ENCODE measurements at regions not wholly inside any gene's neighbourhood (a gene's known extent, or its start where the extent isn't known, plus 50 kb on each side); places are given as distances from the start of the nearest gene placed in this dataset.
"Not testable (repeated sequence)": the region's sequence is repeated elsewhere in the genome, so short reads cannot be mapped to it uniquely, and the experiment has no call there.

GRCh38 chr2:39487398-39488250 is 50.5 kb upstream of the MAP4K3 start:
- no peak overlapping the region for H3K4me3 Mint-ChIP-seq
- no peak for DNase-seq (ENCODE audit: low spot score in 2 of 2)
- no peaks in the 10 kb centered on the region for H3K36me3 Mint-ChIP-seq (ENCODE audit: insufficient read depth)
- H3K27ac Mint-ChIP-seq (ENCODE audit: low read depth): no peak overlapping the region
- H3K27me3 Mint-ChIP-seq: peaks cover 15% of the 10 kb centered on the region
- H3K9me3 Mint-ChIP-seq: no peaks in the 10 kb centered on the region
- ATAC-seq (replicated peaks; ENCODE audit: extremely low read depth, poor library complexity, severe bottlenecking): no peak
- no peaks in the 10 kb centered on the region for H3K4me1 Mint-ChIP-seq

GRCh38 chr2:39488450-39488849 is 51.4 kb upstream of the MAP4K3 start:
- H3K4me3 Mint-ChIP-seq: no peak overlapping the region

GRCh38 chr2:39490586-39490985 is 53.5 kb upstream of the MAP4K3 start:
- peaks cover 15% of the 10 kb centered on the region for H3K27me3 Mint-ChIP-seq
- H3K4me3 Mint-ChIP-seq: no peak overlapping the region
- no peaks in the 10 kb centered on the region for H3K36me3 Mint-ChIP-seq (ENCODE audit: insufficient read depth)
- no peaks in the 10 kb centered on the region for H3K4me1 Mint-ChIP-seq
- ATAC-seq (replicated peaks; ENCODE audit: extremely low read depth, poor library complexity, severe bottlenecking) (no peak), DNase-seq (ENCODE audit: low spot score in 2 of 2) (no peak)
- no peaks in the 10 kb centered on the region for H3K9me3 Mint-ChIP-seq
- H3K27ac Mint-ChIP-seq (ENCODE audit: low read depth): no peak overlapping the region

More at GRCh38 chr2:39488450-39488849, 51.4 kb upstream of the MAP4K3 start:
- H3K27me3 Mint-ChIP-seq: peaks cover 15% of the 10 kb centered on the region
- H3K9me3 Mint-ChIP-seq: no peaks in the 10 kb centered on the region
- H3K4me1 Mint-ChIP-seq: no peaks in the 10 kb centered on the region
- DNase-seq (ENCODE audit: low spot score in 2 of 2) (no peak), ATAC-seq (replicated peaks; ENCODE audit: extremely low read depth, poor library complexity, severe bottlenecking) (no peak)
- H3K36me3 Mint-ChIP-seq (ENCODE audit: insufficient read depth): no peaks in the 10 kb centered on the region
- no peak overlapping the region for H3K27ac Mint-ChIP-seq (ENCODE audit: low read depth)

GRCh38 chr2:39491653-39492052 is 54.6 kb upstream of the MAP4K3 start:
- Mint-ChIP-seq H3K27me3 (peaks cover 6% of the 10 kb centered on the region), H3K36me3 (ENCODE audit: insufficient read depth) (no peaks in the 10 kb centered on the region), H3K27ac (ENCODE audit: low read depth) (no peak overlapping the region), H3K9me3 (no peaks in the 10 kb centered on the region), H3K4me1 (no peaks in the 10 kb centered on the region), H3K4me3 (no peak overlapping the region)
- DNase-seq (ENCODE audit: low spot score in 2 of 2): no peak
- no peak for ATAC-seq (replicated peaks; ENCODE audit: extremely low read depth, poor library complexity, severe bottlenecking)

GRCh38 chr2:39492095-39492590 is 55.1 kb upstream of the MAP4K3 start:
- H3K27me3 Mint-ChIP-seq: peaks cover 1% of the 10 kb centered on the region
- no peaks in the 10 kb centered on the region for H3K36me3 Mint-ChIP-seq (ENCODE audit: insufficient read depth)
- H3K4me1 Mint-ChIP-seq: no peaks in the 10 kb centered on the region
- H3K9me3 Mint-ChIP-seq: no peaks in the 10 kb centered on the region
- no peak for ATAC-seq (replicated peaks; ENCODE audit: extremely low read depth, poor library complexity, severe bottlenecking)
- no peak overlapping the region for H3K27ac Mint-ChIP-seq (ENCODE audit: low read depth)
- no peak for DNase-seq (ENCODE audit: low spot score in 2 of 2)
- H3K4me3 Mint-ChIP-seq: no peak overlapping the region

- DNase-seq (ENCODE audit: low spot score in 2 of 2) (no peak), ATAC-seq (replicated peaks; ENCODE audit: extremely low read depth, poor library complexity, severe bottlenecking) (no peak)
- no peak overlapping the region for H3K27ac Mint-ChIP-seq (ENCODE audit: low read depth)
- H3K4me1 Mint-ChIP-seq: no peaks in the 10 kb centered on the region
- H3K36me3 Mint-ChIP-seq (ENCODE audit: insufficient read depth): no peaks in the 10 kb centered on the region
- H3K9me3 Mint-ChIP-seq: no peaks in the 10 kb centered on the region
- H3K4me3 Mint-ChIP-seq: no peak overlapping the region
- no peaks in the 10 kb centered on the region for H3K27me3 Mint-ChIP-seq
Measured at GRCh38 chr2:39492716-39493115, 55.6 kb upstream of the MAP4K3 start.

- no peaks in the 10 kb centered on the region for H3K4me1 Mint-ChIP-seq
- no peak for DNase-seq (ENCODE audit: low spot score in 2 of 2)
- H3K27ac Mint-ChIP-seq (ENCODE audit: low read depth): no peak overlapping the region
- H3K27me3 Mint-ChIP-seq: no peaks in the 10 kb centered on the region
- no peaks in the 10 kb centered on the region for H3K9me3 Mint-ChIP-seq
- H3K36me3 Mint-ChIP-seq (ENCODE audit: insufficient read depth): no peaks in the 10 kb centered on the region
- no peak for ATAC-seq (replicated peaks; ENCODE audit: extremely low read depth, poor library complexity, severe bottlenecking)
- H3K4me3 Mint-ChIP-seq: no peak overlapping the region
Measured at GRCh38 chr2:39494784-39495251, 57.7 kb upstream of the MAP4K3 start.

GRCh38 chr2:39497082-39497801 is 60.2 kb upstream of the MAP4K3 start:
- Mint-ChIP-seq H3K4me1 (no peaks in the 10 kb centered on the region), H3K27ac (ENCODE audit: low read depth) (no peak overlapping the region), H3K9me3 (no peaks in the 10 kb centered on the region), H3K36me3 (ENCODE audit: insufficient read depth) (no peaks in the 10 kb centered on the region), H3K27me3 (peaks cover 23% of the 10 kb centered on the region), H3K4me3 (no peak overlapping the region)
- no peak for ATAC-seq (replicated peaks; ENCODE audit: extremely low read depth, poor library complexity, severe bottlenecking)
- DNase-seq (ENCODE audit: low spot score in 2 of 2): no peak

- peaks cover 32% of the 10 kb centered on the region for H3K27me3 Mint-ChIP-seq
- DNase-seq (ENCODE audit: low spot score in 2 of 2); H3K36me3 Mint-ChIP-seq (ENCODE audit: insufficient read depth); H3K9me3 Mint-ChIP-seq; ATAC-seq (replicated peaks; ENCODE audit: extremely low read depth, poor library complexity, severe bottlenecking); H3K4me1 Mint-ChIP-seq; H3K4me3 Mint-ChIP-seq; H3K27ac Mint-ChIP-seq (ENCODE audit: low read depth): not testable (repeated sequence)
Measured at GRCh38 chr2:39498176-39498575, 61.1 kb upstream of the MAP4K3 start.

GRCh38 chr2:39498786-39499185 is 61.7 kb upstream of the MAP4K3 start:
- Mint-ChIP-seq H3K9me3 (no peaks in the 10 kb centered on the region), H3K4me3 (no peak overlapping the region), H3K4me1 (no peaks in the 10 kb centered on the region), H3K27ac (ENCODE audit: low read depth) (no peak overlapping the region), H3K36me3 (ENCODE audit: insufficient read depth) (no peaks in the 10 kb centered on the region), H3K27me3 (peaks cover 34% of the 10 kb centered on the region)
- no peak for ATAC-seq (replicated peaks; ENCODE audit: extremely low read depth, poor library complexity, severe bottlenecking)
- no peak for DNase-seq (ENCODE audit: low spot score in 2 of 2)

GRCh38 chr2:39499336-39499735 is 62.3 kb upstream of the MAP4K3 start:
- H3K4me3 Mint-ChIP-seq: no peak overlapping the region
- H3K36me3 Mint-ChIP-seq (ENCODE audit: insufficient read depth): no peaks in the 10 kb centered on the region
- no peak overlapping the region for H3K27ac Mint-ChIP-seq (ENCODE audit: low read depth)
- ATAC-seq (replicated peaks; ENCODE audit: extremely low read depth, poor library complexity, severe bottlenecking) (no peak), DNase-seq (ENCODE audit: low spot score in 2 of 2) (no peak)
- peaks cover 39% of the 10 kb centered on the region for H3K27me3 Mint-ChIP-seq
- H3K4me1 Mint-ChIP-seq: no peaks in the 10 kb centered on the region
- H3K9me3 Mint-ChIP-seq: no peaks in the 10 kb centered on the region

GRCh38 chr2:39501412-39501811 is 64.3 kb upstream of the MAP4K3 start:
- DNase-seq (ENCODE audit: low spot score in 2 of 2) (no peak), ATAC-seq (replicated peaks; ENCODE audit: extremely low read depth, poor library complexity, severe bottlenecking) (no peak)
- H3K9me3 Mint-ChIP-seq: no peaks in the 10 kb centered on the region
- H3K4me1 Mint-ChIP-seq: no peaks in the 10 kb centered on the region
- no peak overlapping the region for H3K27ac Mint-ChIP-seq (ENCODE audit: low read depth)
- H3K4me3 Mint-ChIP-seq: no peak overlapping the region
- no peaks in the 10 kb centered on the region for H3K36me3 Mint-ChIP-seq (ENCODE audit: insufficient read depth)
- peaks cover 45% of the 10 kb centered on the region for H3K27me3 Mint-ChIP-seq

- Mint-ChIP-seq H3K9me3 (no peaks in the 10 kb centered on the region), H3K36me3 (ENCODE audit: insufficient read depth) (no peaks in the 10 kb centered on the region), H3K27ac (ENCODE audit: low read depth) (no peak overlapping the region), H3K27me3 (peaks cover 45% of the 10 kb centered on the region), H3K4me3 (no peak overlapping the region), H3K4me1 (no peaks in the 10 kb centered on the region)
- DNase-seq (ENCODE audit: low spot score in 2 of 2): no peak
- ATAC-seq (replicated peaks; ENCODE audit: extremely low read depth, poor library complexity, severe bottlenecking): no peak
Measured at GRCh38 chr2:39503277-39503676, 66.2 kb upstream of the MAP4K3 start.
